HG02571 (cell line): ENCODE measurements at regions not wholly inside any gene's neighbourhood (a gene's known extent, or its start where the extent isn't known, plus 50 kb on each side); places are given as distances from the start of the nearest gene placed in this dataset.
"Not testable (repeated sequence)": the region's sequence is repeated elsewhere in the genome, so short reads cannot be mapped to it uniquely, and the experiment has no call there.

Source experiments
- ATAC-seq: cut with Tn5 transposase; IDR thresholded peaks from one replicate; pipeline ENCODE4 v1.9.1; 2021; ENCODE audit warnings: mild to moderate bottlenecking, moderate library complexity; ENCODE audit not compliant: unreplicated experiment

DNA sequence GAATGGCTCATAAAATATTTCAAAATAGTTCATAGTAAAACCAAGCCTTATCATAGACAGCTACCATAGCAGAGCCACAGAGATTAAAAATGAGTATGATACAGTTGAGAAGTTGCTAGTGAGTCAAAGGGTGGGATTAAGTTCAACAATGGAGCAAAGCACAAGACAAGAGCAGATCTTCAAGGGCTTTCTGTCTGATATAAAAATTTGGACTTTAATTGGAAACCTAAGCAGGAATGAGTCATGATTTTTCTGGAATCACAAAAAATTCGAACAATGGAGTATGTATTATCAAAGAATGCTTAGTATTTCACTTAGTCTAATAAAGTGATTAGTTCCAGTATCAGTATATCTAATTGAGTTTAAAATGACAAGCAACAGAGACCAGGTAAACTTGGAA is 487.3 kb upstream of the NETO1 start:
- no peak for ATAC-seq

DNA sequence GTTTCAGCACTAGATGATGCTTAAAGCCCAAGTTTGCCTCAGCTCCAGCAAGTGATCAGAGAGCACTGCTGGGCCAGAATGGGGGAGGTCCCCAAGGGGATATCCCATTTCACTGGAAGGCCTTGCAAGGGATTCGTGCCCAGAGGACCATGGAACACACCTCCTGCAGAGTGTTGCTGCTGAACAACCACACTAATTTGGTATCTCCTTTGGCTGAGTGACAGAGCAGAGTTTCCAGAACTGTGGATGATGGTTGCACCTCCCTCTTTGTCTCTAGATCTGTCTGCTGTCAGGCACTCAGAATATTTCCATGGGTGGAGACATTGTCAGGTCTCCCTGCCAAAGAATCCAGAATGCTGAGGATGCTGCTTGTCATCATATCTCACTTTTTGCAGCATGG is 484.8 kb upstream of the NETO1 start:
- no peak for ATAC-seq

- no peak for ATAC-seq
These were observed 472.6 kb upstream of the NETO1 start for GRCh38 chr18:73340135-73340977.

- no peak for ATAC-seq
These were observed 463.5 kb upstream of the NETO1 start for GRCh38 chr18:73331212-73331772.

GRCh38 chr18:73330106-73330505 is 462.3 kb upstream of the NETO1 start:
- ATAC-seq = not testable (repeated sequence)

GRCh38 chr18:73324187-73324831 is 456.5 kb upstream of the NETO1 start:
- ATAC-seq = not testable (repeated sequence)

DNA sequence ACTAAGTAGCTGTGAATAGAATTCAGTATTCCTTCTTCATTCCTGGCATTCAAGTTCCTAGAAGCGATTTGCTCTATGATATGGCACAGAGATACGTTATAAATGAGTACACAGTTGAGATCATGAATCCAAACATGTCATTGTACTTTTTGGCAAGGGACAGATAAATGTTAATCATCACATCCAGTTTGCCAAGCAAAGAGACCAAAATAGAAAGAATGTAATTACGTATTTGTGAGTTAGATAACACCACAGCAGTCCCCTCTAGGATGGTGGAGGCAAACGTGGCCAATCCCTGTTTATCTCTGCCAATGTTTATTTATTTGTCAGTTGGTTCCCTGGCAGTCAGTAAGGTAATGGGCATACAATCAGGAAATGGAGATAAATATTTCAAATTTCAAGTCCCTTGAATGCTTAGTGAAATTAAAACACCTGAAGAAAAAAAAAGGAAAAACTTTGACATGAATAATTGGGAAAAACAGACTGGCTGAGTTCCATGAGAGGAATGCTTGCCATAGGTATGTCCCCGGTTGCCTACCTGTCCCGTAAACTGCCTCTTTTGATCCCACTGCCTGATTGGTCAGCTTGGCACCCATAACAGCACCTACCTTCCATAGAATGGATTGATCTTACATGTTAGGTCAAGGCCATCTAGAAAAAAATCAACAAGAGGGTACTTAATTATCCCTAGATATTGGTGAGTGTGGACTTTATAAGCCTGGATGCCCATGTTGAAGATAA is 451.1 kb upstream of the NETO1 start:
- ATAC-seq = no peak

- no peak for ATAC-seq
These were observed 448.7 kb upstream of the NETO1 start for GRCh38 chr18:73316513-73316912.

- no peak for ATAC-seq
These were observed 447.6 kb upstream of the NETO1 start for GRCh38 chr18:73315381-73315780.

DNA sequence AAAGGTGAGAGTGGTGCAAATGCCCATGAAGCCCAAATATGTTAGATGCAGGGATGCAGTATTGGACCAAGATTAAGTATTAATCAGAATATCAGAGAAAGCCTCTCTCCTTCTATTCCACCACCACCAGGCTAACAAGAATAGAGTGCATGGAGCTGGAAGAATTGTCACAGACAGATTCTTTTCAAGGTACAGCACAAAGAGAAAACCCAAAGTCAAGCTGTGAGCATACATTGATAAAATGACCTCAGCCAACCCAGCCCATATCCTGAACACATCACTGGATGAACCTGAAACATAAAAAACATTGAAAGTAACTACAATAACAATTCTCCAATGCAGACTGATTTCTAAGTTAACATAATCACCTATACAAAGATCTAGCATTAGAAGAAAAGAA is 445.7 kb upstream of the NETO1 start:
- no peak for ATAC-seq

GRCh38 chr18:73296686-73297085 is 428.9 kb upstream of the NETO1 start:
- ATAC-seq = no peak

GRCh38 chr18:73292156-73292555 is 424.4 kb upstream of the NETO1 start:
- ATAC-seq = no peak

DNA sequence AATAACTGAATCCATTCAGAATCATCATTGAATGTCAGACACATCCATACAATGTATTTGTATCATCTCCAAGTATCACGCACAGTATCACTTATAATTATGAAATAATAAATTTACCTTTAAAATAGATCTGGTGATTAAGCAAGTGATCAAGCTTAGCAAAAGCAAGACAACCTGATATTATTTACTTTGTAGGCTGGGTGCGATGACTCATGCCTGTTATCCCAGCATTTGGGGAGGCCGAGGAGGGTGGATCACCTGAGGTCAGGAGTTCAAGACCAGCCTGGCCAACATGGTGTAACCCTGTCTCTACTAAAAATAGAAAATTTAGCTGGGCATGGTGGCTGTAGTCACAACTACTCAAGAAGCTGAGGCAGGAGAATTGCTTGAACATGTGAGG is 421.0 kb upstream of the NETO1 start:
- no peak for ATAC-seq

GRCh38 chr18:73286584-73286983 is 418.8 kb upstream of the NETO1 start:
- ATAC-seq = no peak

DNA sequence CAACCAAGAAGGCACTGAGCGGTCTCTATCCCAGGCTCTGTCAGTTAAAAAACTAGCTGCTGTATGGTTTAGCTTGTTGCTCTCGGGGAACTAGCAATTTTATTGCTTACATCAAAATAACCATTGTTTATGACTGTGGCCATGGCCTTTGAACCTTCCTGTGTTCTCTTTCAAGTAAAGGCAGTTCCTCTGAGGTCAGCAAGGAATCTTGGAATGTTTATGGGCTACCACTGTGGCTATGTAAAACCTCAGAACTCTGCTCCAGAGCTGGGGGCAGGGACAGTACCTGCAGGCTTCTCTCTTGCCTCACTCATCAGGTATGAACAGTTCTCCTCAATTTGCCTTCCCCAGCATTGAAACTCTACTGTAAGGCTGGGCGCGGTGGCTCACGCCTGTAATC is 416.0 kb upstream of the NETO1 start:
- ATAC-seq = no peak

DNA sequence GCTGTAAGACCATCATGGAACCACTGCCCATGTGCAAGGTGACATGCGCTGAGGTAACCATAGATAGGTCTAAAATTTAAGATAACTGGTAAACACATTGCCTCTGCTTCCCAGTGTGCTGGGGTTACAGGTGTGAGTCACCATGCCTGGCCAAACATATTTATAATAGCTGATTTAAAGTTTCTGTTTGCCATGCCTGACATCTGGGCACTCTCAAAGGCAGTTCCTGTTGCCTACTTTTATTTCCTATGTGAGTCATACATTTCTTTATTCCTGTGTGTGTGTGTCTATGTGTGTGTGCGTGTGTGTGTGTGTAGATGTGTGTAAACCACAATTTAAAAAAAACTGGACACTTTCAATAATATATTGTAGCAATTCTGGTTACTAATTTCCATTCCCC is 415.2 kb upstream of the NETO1 start:
- no peak for ATAC-seq

DNA sequence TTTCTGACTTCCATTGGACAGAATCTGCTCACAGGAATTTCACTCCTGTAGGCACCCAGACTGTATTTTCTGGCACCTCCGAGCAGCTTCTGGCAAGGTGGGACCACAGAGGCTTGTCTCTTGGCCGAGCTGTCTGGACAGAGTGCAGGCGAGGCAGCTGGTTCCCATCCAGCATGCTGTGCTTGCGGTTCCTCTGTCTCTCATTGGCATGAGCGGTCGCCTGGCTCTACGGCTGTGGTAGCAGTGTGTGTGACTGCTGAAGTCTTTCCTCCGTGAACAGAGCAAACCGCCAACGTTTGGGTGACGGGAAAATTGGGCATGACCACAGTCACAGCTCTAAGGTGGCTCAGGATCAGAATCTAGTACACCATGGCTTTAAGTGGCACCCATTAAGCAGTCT is 411.7 kb upstream of the NETO1 start:
- ATAC-seq = no peak

DNA sequence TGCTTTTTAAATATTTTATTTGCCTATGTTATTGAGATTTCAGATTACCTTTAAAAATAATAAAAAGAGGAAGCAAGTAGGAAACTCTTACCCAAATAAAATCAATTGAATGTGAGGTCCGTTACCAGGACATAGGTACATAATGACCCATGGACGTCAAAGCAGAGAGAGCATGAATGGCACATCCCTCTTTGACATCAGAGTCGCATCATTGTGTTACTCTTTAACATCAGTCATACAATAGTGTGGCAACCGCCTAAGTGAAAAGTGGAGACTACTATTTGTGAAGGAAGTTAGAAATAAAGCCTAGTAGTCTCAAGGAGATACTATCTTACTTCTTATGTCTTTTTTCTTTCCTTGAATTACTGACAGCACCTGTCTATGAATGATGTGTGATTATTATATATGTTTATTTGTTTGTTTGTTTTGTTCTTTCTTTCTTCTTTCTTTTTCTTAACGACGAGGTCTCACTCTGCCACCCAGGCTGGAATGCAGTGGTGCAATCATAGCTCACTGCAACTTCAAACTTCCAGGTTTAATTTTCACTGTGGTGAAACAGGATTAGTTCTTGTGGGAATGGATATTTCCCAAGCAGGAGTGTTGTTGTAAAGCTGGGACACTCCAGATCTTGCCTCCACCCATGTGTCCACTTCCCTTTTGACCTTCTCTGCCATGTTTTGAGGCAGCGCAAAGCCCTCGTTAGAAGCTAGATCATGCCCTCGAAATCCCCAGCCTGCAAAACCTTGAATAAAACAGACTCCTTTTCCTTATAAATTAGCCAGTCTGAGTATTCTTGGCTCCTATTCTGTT is 407.2 kb upstream of the NETO1 start:
- ATAC-seq = no peak

DNA sequence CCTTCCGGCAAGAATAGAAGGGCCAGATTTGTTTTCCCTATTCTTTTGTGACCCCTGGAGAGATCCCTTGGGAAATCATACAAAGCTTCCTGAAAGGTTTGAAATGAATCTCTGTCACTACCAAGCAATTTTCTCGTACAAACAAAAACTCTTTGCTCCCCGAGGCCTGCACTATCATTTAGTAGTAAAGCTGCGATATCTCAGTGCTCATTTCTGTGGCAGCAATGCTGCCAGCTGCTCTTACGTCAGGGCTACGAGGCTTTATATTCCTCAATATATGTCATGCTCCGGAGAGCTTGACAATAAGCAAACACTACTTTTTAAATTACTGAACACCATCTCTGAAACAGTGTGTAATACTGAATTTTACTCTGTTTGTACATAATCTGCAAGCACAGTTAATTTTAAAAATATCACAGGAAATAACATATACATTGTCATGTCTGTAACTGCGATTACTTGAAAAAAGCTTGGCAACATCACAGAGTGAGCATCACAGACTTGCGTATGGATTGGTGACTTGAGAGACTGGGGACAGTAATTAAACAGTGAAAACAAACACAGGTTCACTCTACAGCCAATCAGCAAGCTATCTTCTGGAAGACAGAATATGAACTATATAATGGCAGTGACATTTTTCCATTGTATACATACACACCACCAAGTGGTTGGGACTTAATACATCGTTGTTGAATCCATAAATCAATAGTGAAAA is 403.3 kb upstream of the NETO1 start:
- ATAC-seq = no peak

DNA sequence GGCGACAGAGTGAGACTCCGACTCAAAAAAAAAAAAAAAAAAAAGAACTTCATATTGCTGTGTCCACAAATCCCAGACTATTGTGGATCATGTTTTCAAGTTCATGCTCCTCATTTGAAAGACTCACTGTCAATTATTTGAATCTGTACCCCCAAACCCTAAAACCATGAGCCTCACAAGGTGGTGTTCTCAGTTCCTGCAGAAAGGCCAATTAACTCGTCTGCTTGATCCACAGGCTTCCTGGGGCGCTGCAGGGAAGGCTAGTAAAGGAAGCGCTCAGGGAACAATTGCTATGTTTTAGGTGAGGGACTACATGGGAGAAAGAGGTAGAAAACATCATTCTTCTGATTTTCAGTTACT is 396.8 kb upstream of the NETO1 start:
- ATAC-seq = no peak
